HUDEP-2 (cell line): ENCODE measurements at regions not wholly inside any gene's neighbourhood (a gene's known extent, or its start where the extent isn't known, plus 50 kb on each side); places are given as distances from the start of the nearest gene placed in this dataset.
A peak's percentile ranks its signal among the peaks of the same experiment; 100 is the strongest.

Experiments
- DNase-seq, 76 experiments: peaks; one replicate each; lab custom pipeline; 2025; ENCODE audit not compliant: unreplicated experiment in 76 of 76; lab: John Stamatoyannopoulos, UW

DNA sequence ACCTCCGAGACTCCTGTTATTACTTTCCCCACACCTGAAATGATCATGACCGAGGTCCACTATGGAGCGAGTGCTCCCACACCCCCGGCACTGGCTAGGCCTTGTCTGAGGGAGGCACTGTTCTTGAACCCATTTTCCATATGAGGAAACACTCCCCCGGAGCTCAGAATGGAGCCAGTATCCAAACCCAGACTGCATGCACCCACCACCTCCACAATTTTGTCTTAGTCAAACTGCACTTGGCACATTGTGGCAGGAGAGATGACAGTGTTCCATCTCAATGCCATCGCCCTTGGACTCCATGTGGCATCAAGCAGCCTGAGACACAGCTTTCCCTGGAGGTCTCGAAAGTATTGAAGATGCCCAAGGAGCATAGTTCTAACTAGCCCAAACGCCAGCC, 154.1 kb downstream of the NUP210 start:
- DNase-seq, result no peak

DNA sequence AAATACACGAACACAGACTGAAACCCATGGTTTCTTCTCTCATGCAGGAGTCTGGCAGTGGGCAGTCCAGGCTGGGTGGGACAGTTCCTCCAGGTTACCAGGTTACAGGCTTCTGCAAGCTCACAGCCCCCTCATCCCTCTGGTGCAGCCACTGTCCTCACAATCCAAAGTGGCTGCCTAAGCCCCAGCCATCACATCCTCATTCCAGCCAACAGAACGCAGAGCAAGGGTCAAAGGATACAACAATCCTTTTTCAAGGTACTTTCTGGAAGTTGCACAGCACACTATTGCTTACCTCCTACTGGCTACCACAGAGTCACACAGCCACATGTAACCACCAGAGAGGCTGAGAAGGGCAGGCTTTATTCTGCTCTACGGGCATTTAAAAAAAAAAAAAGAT, 154.6 kb downstream of the NUP210 start:
- DNase-seq, result no peak

DNA sequence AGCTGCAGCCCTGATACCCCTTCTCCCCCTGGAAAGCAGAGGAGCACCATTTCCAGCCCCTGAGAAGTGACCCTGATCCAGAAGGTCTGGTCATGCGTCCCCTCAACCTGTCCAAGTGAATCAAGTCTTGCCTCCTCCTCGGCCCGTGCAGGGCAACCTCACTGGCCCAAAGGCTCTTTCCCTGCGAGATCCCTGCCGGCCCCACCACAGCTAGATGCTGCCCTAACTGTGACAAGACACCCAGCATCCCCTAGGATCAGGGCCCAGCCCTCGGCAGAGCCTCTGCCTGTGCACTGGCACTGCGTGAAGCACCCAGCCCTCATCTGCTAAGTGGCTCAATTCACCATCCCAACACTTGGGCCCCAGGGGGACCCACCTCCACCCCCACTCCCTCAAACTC, 155.1 kb downstream of the NUP210 start:
- no peak for DNase-seq

DNA sequence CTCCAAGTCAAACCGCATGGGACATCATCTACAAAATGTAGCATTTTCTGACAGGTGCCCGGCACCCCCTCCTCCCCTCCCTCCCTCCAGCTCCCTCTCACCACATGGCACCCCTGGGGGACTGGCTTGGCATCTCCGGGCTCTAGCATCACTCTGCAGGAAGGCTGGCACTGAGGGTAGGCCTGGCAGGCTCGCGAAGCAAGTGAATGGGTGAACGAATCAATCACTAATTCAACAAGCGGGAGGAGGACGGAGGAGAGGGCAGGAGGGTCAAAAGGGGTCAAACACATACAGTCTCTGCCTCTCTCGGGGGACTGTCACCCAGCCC, 155.7 kb downstream of the NUP210 start:
- no peak for DNase-seq

DNA sequence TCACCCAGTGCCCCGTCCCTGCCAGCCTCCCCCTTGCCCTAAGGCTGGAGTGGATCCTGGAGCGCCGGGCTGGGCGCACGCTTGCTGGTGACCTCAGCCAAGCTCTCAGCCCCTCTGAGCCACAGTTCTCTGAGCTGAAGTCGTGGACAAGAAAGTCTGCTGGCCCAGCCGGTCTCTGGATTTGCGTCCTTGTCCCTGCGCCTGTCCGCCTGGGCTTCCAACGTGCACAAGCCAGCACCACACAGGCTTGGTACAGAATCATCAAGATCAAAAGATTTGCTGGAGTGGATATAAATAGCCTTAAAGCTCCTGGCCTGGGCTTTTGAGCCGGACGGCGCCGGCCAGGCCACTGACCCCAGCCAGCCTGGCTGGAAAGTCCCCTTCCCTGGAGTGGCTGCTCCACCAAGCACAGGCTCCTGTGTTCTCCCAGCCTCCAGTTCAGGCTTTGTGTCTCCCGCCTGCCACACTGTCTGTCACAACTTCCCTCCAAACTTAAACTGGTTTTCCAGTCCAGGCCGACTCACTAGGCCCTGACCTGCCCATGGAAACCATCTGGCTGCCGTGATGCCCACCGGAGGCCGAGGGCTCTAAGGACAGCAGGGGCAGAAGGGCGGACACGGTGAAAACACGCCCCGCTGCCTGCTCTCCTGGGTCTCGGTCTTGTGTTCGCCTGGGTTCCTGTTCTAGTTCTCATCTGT, 156.2 kb downstream of the NUP210 start:
- DNase-seq, result no peak

DNA sequence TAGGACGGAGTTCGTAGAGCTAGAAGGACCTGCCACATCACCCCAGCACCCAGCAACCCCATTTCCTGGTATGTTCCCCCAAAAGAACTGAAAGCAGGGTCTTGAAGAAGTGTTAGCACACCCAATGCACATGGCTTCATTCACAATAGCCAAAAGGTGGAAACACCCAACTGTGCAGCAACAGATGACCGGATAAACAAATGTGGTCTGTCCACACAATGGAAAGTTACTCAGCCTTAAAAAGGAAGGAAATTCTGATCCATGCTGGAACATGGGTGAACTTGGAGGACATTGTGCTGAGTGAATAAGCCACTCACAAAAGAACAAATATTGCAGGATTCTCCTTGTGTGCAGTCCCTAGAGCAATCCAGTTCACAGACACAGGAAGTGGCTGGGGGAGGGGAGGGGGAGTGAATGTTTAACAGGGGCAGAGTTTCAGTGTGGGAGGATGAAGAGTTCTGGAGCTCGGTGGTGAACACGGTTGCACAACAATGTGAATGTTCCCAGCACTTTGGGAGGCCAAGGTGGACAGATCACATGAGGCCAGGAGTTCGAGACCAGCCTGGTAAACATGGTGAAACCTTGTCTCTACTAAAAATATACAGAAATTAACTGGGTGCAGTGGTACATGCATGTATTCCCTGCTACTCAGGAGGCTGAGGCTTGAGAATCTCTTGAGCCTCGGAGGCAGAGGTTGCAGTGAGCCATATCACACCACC, 157.5 kb downstream of the NUP210 start:
- DNase-seq, result no peak

DNA sequence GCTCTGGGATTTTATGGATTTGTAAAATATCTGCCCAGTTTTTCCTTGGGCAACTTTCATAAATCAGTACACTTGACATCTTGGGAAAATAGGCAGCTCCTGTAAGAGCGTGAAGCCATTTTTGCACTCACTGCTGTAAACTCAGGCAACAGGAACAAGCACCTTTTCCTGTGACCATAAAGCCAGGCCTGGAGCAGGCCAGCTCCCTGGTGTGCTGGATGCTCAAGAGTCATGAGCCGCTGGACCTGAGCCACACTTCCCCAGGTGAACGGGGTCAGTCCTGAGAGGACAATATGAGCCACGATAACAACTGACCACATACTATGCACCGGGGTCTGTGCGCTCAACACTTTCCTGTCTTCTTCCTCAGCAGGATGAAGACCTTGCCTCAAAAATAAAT, 158.2 kb downstream of the NUP210 start:
- no peak for DNase-seq

DNA sequence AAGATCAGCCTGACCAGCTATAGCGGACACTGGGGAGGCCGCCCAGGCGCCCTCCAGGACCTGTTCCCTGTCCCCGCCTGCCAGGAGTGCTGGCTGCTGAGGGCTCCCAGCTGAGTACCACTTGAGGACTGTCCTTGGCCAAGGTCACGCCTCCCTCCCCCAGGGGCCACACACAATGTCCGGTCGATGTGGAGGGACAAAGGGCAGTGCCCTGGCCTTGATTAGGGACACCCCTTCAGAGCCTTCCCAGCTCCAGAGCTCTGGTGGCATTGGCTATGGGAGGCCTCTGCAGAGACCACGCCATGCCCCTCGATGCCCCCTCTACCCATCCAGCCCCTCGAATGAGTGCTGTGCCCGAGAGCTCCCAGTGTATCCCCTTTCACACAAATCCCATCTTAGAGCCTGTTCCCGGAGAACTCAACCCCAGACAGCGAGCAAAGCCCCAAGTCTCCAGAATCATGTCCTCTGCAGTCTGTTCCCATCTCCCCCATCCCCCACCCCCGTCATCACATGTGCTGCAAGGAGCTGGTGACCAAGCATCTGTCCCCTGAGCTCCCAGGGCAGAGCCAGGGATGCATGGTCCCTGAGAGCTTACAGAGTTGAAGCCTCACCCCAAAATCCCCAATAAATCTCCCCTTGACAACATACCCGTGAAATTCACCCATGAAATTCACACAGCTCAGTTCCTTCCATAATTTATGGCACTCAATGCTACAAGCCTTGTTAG, 158.9 kb downstream of the NUP210 start:
- DNase-seq, result no peak

DNA sequence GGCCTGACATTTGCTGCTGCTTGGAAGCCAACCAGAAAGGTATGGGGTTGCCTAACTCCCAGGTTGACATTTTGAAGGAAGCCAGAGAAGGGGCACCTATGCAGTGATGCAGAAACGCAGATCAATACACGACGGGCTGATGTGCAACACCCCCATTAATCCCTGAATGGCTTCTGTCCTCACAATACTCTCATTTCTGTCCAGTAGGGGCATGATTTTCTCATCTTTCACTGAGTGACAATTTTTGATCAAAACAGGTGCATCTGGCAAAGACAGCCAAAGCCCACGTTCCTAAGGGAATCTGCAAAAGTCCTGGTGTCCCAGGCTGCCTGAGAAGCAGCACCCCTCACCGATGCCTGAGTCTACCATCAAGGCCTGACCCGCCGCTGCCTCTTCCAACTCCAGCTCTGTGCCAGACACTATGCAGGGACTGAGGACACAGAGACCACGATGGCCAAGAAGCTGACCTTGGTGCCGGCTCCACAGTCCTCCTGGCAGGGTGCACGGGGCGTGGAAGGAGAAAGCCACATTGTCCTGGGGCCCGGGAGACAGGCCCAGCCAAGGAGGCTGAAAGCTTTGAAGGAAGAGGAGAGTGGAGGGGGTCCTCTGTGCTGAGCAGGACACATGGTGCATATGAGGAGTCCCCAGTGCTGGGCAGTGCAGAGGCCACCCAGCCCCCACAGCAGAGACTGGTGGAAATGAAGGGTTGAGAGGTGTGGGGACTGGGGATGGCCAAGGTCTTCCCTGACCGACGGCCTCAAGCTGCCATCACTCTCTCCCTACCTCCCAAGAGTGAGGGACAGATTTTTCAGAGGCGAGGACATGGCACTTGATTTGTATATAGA, 159.6 kb downstream of the NUP210 start:
- DNase-seq, result no peak

DNA sequence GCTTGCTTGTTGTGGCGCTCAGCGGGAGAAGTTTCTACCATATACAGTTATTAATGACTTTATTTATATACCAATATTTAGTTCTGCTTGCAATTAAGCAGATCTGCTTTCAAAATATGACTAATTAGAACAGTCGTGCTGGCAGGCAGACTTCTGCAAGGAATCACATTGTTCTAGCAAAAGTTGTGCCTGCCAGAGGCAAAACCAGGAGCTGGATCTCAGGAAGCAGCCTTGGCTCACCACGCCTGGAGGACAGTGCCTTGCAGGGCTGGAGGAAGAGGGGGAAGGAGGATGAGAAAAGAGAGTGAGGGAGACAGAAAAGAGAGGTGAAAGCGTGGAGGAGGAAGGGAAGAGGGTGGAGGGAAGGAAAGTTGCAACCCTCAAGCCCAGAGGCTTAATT, 160.3 kb downstream of the NUP210 start:
- no peak for DNase-seq

DNA sequence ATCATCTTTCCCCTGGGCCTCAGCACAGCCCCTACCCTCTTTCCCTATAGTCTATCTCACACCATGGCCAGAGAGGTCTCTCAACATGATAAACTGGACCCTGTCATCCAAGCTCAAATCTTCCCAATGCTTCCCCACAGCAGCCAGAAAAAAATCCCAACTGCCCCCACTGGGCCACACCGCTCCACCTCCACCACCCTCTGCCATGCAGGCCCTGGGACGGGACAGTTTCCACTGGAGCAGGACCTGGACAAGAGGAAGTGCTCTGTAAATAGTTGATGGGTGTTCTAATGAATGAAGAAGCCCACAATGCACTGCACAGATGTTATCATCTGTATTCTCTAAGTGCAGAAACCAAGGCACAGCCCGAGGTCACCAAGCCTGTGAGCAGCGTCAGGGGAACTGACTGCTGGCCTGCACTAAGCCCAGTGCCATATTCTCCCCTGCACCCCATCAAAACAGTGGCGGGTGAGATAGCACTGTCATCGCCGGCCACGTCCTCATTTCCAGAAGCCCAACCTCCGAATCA, 161.1 kb downstream of the NUP210 start:
- DNase-seq, result no peak

DNA sequence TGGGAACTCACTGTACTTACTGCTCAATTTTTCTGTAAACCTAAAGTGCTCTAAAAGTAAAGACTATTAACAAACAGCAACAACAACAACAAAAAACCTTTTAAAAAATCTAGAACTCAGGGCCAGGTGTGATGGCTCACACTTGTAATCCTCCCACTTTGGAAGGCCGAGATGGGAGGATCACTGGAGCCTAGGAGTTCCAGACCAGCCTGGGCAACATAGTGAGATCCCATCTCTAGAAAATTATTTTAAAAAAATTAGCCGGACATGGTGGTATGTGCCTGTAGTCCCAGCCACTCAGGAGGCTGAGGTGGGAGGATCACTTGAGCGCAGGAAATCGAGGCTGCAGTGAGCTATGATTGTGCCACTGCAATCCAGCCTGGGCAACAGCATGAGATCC, 161.8 kb downstream of the NUP210 start:
- no peak for DNase-seq

DNA sequence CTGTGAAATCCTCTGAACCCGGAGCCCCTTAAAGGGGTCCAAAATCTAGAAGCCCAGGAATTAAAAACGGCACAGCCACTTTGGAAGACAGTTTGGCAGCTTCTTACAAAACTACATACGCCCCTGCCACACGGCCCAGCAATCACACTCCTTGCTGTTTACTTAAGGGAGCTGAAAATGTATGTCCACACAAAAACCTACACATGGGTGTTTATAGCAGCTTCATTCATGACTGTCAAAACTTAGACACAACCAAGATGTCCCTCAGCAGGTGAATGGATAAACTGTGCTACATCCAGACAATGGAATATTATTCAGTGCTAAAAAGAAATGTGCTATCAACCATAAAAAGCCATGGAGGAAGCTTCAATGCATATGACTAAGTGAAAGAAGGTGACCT, 162.5 kb downstream of the NUP210 start:
- no peak for DNase-seq

DNA sequence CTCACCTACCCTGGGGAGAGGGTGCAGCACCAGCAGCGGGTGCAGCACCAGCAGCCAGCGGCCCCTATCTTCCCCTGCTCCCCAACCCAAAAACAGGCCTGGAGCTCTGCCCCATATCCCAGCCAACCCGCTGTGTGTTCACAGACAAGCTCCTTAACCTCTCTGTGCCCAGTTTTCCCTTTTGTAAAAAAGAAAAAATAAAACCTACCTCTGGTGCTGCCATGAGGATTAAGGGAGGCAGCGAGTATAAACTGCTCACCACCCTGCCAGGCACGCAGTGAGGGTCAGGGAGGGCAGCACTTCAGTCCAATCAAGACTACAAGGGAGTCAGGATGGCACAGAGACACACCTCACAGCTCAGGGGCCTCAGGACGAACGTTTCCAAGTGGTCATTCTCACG, 163.3 kb downstream of the NUP210 start:
- DNase-seq, result no peak

DNA sequence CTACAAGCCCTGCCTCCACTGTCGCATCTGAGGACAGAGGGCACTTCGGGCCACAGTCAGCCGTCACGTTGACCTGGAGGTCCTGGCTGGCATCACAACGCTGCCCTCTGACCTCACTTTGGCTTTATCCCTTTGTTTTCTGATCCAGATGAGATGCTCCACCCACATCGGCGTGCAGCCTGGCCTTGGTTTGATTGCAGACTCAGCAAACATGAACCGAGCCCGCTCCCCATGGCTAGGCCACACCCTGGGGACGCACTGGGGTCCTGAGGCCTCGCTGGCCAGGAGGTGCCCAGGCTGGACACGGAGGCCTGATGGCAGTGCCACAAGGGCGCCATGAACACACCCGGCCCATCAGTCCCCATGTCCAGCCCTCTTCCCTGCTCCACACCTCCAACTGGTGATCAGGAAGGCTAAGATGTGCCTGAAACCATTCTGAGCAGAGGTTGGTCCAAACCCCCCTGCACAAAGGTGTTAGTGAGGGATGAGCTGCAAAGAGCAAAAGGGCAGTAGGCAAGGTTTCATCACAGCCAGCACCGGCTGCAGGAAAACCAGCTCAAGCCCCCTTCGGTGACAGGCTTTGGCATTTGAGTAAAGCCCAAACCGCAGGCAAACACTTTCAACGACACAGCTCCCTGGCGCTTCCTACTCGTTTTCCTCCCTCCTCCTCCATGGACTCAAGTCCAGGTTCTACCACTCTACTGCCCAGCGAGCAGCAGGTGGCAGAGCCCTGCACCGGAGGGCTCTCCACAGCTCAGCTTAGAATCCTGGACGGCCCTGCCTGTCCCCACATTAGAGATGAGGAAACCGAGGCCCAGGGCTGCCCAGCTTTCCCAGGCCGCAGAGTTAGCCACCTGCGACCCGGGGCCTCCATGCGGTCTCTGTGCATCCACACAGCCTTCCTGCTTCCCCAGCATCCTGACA, 165.8 kb downstream of the NUP210 start:
- no peak for DNase-seq

DNA sequence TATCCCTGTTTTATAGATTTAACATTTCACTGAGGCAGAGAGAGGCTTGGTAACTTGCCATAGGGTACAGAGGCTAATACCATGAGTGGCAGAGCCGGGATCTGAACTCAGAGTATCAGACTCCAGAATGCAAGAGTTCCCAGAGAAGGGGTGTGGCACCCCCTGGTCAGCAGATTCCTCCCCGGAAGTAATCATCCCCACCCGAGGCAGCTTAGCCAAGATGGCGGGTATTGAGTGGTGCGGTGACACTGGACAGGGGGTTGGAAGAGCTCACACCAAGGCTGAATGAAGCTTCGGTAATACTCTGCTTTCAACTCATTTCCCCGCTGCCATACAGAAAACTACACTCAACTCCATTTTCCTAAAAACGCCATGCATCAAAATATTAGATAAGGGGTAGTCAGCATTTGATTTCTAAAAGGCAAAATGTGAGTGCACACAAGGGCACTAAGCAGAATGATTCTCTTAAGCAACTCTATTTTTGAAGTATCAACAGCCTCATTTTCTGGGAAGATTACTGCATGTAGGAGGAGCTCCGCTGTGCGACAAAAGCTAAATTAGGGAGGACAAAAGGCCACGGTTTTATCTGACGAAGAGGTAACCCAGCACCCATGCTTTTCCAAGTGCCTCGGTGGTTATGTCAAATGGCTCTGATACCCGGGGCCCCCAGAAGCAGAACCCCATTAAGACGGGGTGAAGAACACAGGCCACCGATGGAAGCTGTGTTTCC, 166.7 kb downstream of the NUP210 start:
- no peak for DNase-seq

DNA sequence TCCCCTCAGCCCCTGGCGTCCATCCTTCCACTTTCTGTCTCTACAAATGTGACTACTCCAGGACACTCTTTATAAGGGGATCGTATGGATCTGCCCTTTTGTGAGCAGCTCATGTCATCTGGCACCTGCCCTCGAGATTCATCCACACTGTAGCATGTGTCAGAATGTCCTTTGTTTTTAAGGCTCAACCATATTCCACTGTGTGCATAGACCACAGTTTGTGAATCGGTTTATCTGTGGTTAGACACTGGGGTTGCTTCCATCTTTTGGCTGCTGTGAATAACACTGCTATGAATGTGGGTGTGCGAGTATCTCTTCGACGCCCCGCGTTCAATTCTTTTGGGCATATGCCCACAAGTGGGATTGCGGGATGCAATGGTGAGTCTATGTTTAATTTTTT, 167.9 kb downstream of the NUP210 start:
- no peak for DNase-seq

DNA sequence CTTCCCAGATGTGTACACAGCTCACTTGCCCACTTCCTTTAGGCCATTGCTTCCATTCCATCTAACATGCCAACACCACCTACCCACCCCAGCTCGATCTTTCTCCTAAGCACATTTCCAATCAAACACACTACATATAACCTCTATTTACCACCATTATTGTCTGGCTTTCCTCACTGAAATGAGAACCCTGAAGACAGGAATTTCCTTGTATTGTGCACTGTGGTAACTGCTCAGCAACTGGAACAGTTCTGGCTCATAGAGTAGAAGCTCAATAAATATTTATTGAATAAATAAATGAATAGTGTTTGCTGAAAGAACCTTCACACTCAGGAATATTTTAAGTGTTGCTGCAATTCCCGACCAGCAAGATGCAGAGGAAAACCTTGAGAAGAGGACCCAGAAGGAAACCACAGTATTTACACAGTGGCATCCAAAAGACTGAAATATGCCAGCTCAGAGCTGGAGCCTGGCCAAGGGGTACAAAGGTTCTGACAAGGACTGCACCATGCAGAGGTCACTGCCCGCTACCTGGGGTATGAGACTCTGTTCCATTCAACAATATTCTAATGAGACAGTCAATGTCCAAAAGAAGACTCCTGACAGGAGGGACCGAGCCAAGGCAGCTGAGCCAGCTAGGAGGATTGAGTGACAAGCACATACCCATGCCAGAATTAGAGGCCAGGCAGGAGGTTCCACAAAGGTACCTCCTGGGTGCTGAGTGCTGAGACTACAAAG, 168.8 kb downstream of the NUP210 start:
- DNase-seq, result peak in 1 of 76 experiments; percentile 45
